ENCODE measurements at regions not wholly inside any gene's neighbourhood (a gene's known extent, or its start where the extent isn't known, plus 50 kb on each side); places are given as distances from the start of the nearest gene placed in this dataset.

GRCh38 chr12:88693837-88694445 is 113.7 kb upstream of the KITLG start:
- no peak for TF ChIP-seq CTCF (IDR thresholded peaks at IDR 0.05)
- no peak for TF ChIP-seq POLR2A (IDR thresholded peaks at IDR 0.05)

Data from ovary (tissue), 3 donors.